Epidermal melanocyte (primary cell): ENCODE measurements at regions not wholly inside any gene's neighbourhood (a gene's known extent, or its start where the extent isn't known, plus 50 kb on each side); places are given as distances from the start of the nearest gene placed in this dataset.
"Not testable (repeated sequence)": the region's sequence is repeated elsewhere in the genome, so short reads cannot be mapped to it uniquely, and the experiment has no call there.

Source experiments
- DNase-seq: peaks from one replicate; pipeline ENCODE4 v3.0.0; 2011; ENCODE audit warnings: low spot score; ENCODE audit not compliant: insufficient read length

- DNase-seq, result not testable (repeated sequence)
Measured at GRCh38 chr18:29723486-29723885, 1319.1 kb downstream of the DSC3 start.

- DNase-seq, result not testable (repeated sequence)
Measured at GRCh38 chr18:29715960-29716359, 1326.6 kb downstream of the DSC3 start.

GRCh38 chr18:29712785-29713184 lies 1329.8 kb downstream of the DSC3 start:
- no peak for DNase-seq

GRCh38 chr18:29711932-29712331 lies 1330.6 kb downstream of the DSC3 start:
- no peak for DNase-seq

- no peak for DNase-seq
Measured at GRCh38 chr18:29693334-29693733, 1349.2 kb downstream of the DSC3 start.

GRCh38 chr18:29681578-29681977 lies 1361.0 kb downstream of the DSC3 start:
- no peak for DNase-seq

- DNase-seq, result no peak
Measured at GRCh38 chr18:29664278-29665036, 1378.1 kb downstream of the DSC3 start.

GRCh38 chr18:29661924-29662323 lies 1380.6 kb downstream of the DSC3 start:
- DNase-seq, result no peak

GRCh38 chr18:29660777-29661176 lies 1381.8 kb downstream of the DSC3 start:
- no peak for DNase-seq

GRCh38 chr18:29653671-29654215 lies 1388.8 kb downstream of the DSC3 start:
- no peak for DNase-seq

- DNase-seq, result no peak
Measured at GRCh38 chr18:29652797-29653196, 1389.7 kb downstream of the DSC3 start.

GRCh38 chr18:29651122-29651680 lies 1391.3 kb downstream of the DSC3 start:
- no peak for DNase-seq

- DNase-seq, result no peak
Measured at GRCh38 chr18:29648891-29649290, 1393.7 kb downstream of the DSC3 start.

- no peak for DNase-seq
Measured at GRCh38 chr18:29647700-29648099, 1394.8 kb downstream of the DSC3 start.

GRCh38 chr18:29644276-29644675 lies 1398.3 kb downstream of the DSC3 start:
- DNase-seq, result no peak

- DNase-seq, result no peak
Measured at GRCh38 chr18:29629493-29630036, 1413.0 kb downstream of the DSC3 start.

GRCh38 chr18:29626094-29626493 lies 1416.4 kb downstream of the DSC3 start:
- no peak for DNase-seq

- DNase-seq, result no peak
Measured at GRCh38 chr18:29616867-29617266, 1425.7 kb downstream of the DSC3 start.

GRCh38 chr18:29608982-29609381 lies 1432.1 kb upstream of the CDH2 start:
- no peak for DNase-seq

GRCh38 chr18:29605365-29605764 lies 1428.4 kb upstream of the CDH2 start:
- no peak for DNase-seq

GRCh38 chr18:29596959-29597358 lies 1420.0 kb upstream of the CDH2 start:
- no peak for DNase-seq

GRCh38 chr18:29594493-29594892 lies 1417.6 kb upstream of the CDH2 start:
- no peak for DNase-seq
